Ishikawa (cell line): ENCODE measurements at regions not wholly inside any gene's neighbourhood (a gene's known extent, or its start where the extent isn't known, plus 50 kb on each side); places are given as distances from the start of the nearest gene placed in this dataset.

Experiments
- CEBPB ChIP-seq: IDR thresholded peaks from 2 replicates; pipeline ENCODE4 v1.6.1; 2012
- CREB1 ChIP-seq: IDR thresholded peaks from 2 replicates; pipeline ENCODE4 v1.6.1; 2012; ENCODE audit warnings: low read depth
- EGR1 ChIP-seq: IDR thresholded peaks from 2 replicates; pipeline ENCODE4 v1.6.1; 2012
- EP300 ChIP-seq: IDR thresholded peaks from 2 replicates; pipeline ENCODE4 v1.6.1; 2012; ENCODE audit warnings: borderline replicate concordance
- FOXM1 ChIP-seq: IDR thresholded peaks from 2 replicates; pipeline ENCODE4 v1.6.1; 2012; ENCODE audit warnings: low read depth, borderline replicate concordance
- MAX ChIP-seq: IDR thresholded peaks from 2 replicates; pipeline ENCODE4 v1.6.1; 2012
- NFIC ChIP-seq: IDR thresholded peaks from 2 replicates; pipeline ENCODE4 v1.6.1; 2012
- RAD21 ChIP-seq: IDR thresholded peaks from 2 replicates; pipeline ENCODE4 v1.6.1; 2012; ENCODE audit warnings: low read depth
- REST ChIP-seq: IDR thresholded peaks from 2 replicates; pipeline ENCODE4 v1.6.1; 2012; ENCODE audit warnings: low read depth, mild to moderate bottlenecking
- TAF1 ChIP-seq: IDR thresholded peaks from 2 replicates; pipeline ENCODE4 v1.6.1; 2012; ENCODE audit warnings: low read depth, mild to moderate bottlenecking
- TCF12 ChIP-seq: IDR thresholded peaks from 2 replicates; pipeline ENCODE4 v1.6.1; 2012; ENCODE audit warnings: low read depth
- TEAD4 ChIP-seq: IDR thresholded peaks from 2 replicates; pipeline ENCODE4 v1.6.1; 2012
- USF1 ChIP-seq: IDR thresholded peaks from 2 replicates; pipeline ENCODE4 v1.6.1; 2012
- YY1 ChIP-seq: IDR thresholded peaks from 2 replicates; pipeline ENCODE4 v1.6.1; 2012; ENCODE audit warnings: low read depth
- ZBTB7A ChIP-seq: IDR thresholded peaks from 2 replicates; pipeline ENCODE4 v1.6.1; 2012; ENCODE audit warnings: low read depth

GRCh38 chr6:105992315-105992961 is 93.7 kb upstream of the PRDM1 start:
- no peak for TF ChIP-seq EP300
- TF ChIP-seq CREB1 = no peak
- no peak for TF ChIP-seq TCF12
- TF ChIP-seq REST = no peak
- no peak for TF ChIP-seq TAF1
- TF ChIP-seq NFIC = no peak
- TF ChIP-seq RAD21 = no peak
- TF ChIP-seq EGR1 = no peak
- no peak for TF ChIP-seq TEAD4
- no peak for TF ChIP-seq ZBTB7A
- TF ChIP-seq MAX = no peak
- TF ChIP-seq CEBPB = no peak
- TF ChIP-seq USF1 = no peak
- no peak for TF ChIP-seq FOXM1
- no peak for TF ChIP-seq YY1

GRCh38 chr6:105991561-105992314 is 94.4 kb upstream of the PRDM1 start:
- TF ChIP-seq YY1 (no peak), TCF12 (no peak), NFIC (no peak), FOXM1 (no peak), CEBPB (no peak), ZBTB7A (no peak), USF1 (no peak), RAD21 (no peak), REST (no peak), TEAD4 (no peak), MAX (no peak), EGR1 (no peak), CREB1 (no peak), TAF1 (no peak), EP300 (no peak)

GRCh38 chr6:105990151-105990550 is 96.0 kb upstream of the PRDM1 start:
- TF ChIP-seq ZBTB7A (no peak), NFIC (no peak), CEBPB (no peak), TAF1 (no peak), TCF12 (no peak), EP300 (no peak), EGR1 (no peak), FOXM1 (no peak), CREB1 (no peak), RAD21 (no peak)

GRCh38 chr6:105988812-105989577 is 97.1 kb upstream of the PRDM1 start:
- no peak for TF ChIP-seq TAF1
- TF ChIP-seq TCF12 = no peak
- no peak for TF ChIP-seq NFIC
- TF ChIP-seq EP300 = no peak
- TF ChIP-seq CEBPB = no peak
- no peak for TF ChIP-seq USF1
- no peak for TF ChIP-seq CREB1
- no peak for TF ChIP-seq YY1
- no peak for TF ChIP-seq RAD21
- TF ChIP-seq ZBTB7A = no peak
- no peak for TF ChIP-seq EGR1
- no peak for TF ChIP-seq MAX
- TF ChIP-seq REST = no peak
